Tibial nerve (tissue), 4 donors: ENCODE measurements at regions not wholly inside any gene's neighbourhood (a gene's known extent, or its start where the extent isn't known, plus 50 kb on each side); places are given as distances from the start of the nearest gene placed in this dataset.
"Not testable (repeated sequence)": the region's sequence is repeated elsewhere in the genome, so short reads cannot be mapped to it uniquely, and the experiment has no call there.

Experiments used
- DNase-seq, 2 donors: peaks; one replicate each; pipeline ENCODE4 v3.0.0-alpha.2; 2019; ENCODE audit warnings: low spot score in 2 of 2
- H3K27ac ChIP-seq, 4 donors: fragments of 200-600 bp; sonication (generic) in 3 of 4; one replicate each; pipeline ENCODE4 v1.5.1; 2017 to 2019; ENCODE audit warnings: mild to moderate bottlenecking in 1 of 4
- H3K27me3 ChIP-seq, 2 donors: fragments of 200-600 bp; sonication (generic) in 1 of 2; one replicate each; pipeline versions ENCODE4 v1.5.1 to v1.6.0; 2017 to 2019
- H3K36me3 ChIP-seq, 3 donors: fragments of 200-600 bp; sonication (generic); one replicate each; pipeline ENCODE4 v1.5.1; 2018 to 2019
- H3K4me1 ChIP-seq, 4 donors: fragments of 200-600 bp; sonication (generic) in 3 of 4; one replicate each; pipeline ENCODE4 v1.5.1; 2017 to 2019
- H3K4me3 ChIP-seq, 4 donors: fragments of 200-600 bp; sonication (generic) in 3 of 4; one replicate each; pipeline ENCODE4 v1.5.1; 2017 to 2019; ENCODE audit warnings: mild to moderate bottlenecking in 1 of 4, moderate library complexity in 1 of 4
- H3K9me3 ChIP-seq, 4 donors: fragments of 200-600 bp; sonication (generic) in 3 of 4; one replicate each; pipeline ENCODE4 v1.5.1; 2017 to 2019
- CTCF ChIP-seq, 5 experiments: fragments of 200-600 bp in 3 of 5; fragments of 450-650 bp in 2 of 5; sonication (generic) in 3 of 5; IDR thresholded peaks; one replicate each; pipeline ENCODE4 v1.5.1; 2016 to 2019; ENCODE audit warnings: antibody characterized with exemption in 5 of 5, mild to moderate bottlenecking in 3 of 5, moderate library complexity in 2 of 5
- EP300 ChIP-seq, 2 donors: sonication (generic); formaldehyde crosslinking; IDR thresholded peaks; one replicate each; pipeline ENCODE4 v1.6.1; 2017; ENCODE audit warnings: antibody characterized with exemption in 2 of 2, mild to moderate bottlenecking in 1 of 2
- POLR2A ChIP-seq, 2 donors: fragments of 450-650 bp; IDR thresholded peaks; one replicate each; pipeline ENCODE4 v1.6.1; 2017; ENCODE audit warnings: antibody characterized with exemption in 2 of 2, mild to moderate bottlenecking in 2 of 2, moderate library complexity in 2 of 2
- WGBS, 2 donors: methylation state at CpG; one replicate each; pipeline ENCODE4 v1.1.5; 2018; 5-methylcytosine and 5-hydroxymethylcytosine counted together

- peaks cover 0 to 5% (median 1%) of the 10 kb centered on the region in 4 donors for H3K9me3 ChIP-seq
- no peaks in the 10 kb centered on the region for H3K36me3 ChIP-seq
- peak overlapping the region in 3 of 4 donors; percentile 1 to 79 (median 31) for H3K27ac ChIP-seq
- H3K27me3 ChIP-seq: no peaks in the 10 kb centered on the region
- TF ChIP-seq CTCF (IDR thresholded peaks at IDR 0.05) (peak in 1 of 5 experiments; percentile 7), EP300 (IDR thresholded peaks at IDR 0.05) (peak; percentile 43 to 55), POLR2A (IDR thresholded peaks at IDR 0.05) (peak in 1 of 2 donors; percentile 29)
- DNase-seq: peak; percentile 80 to 95
- peak overlapping the region in 3 of 4 donors; percentile 45 to 77 (median 66) for H3K4me3 ChIP-seq
- WGBS, 2 donors: 16 to 39% methylated on average over 33 to 41 of the region's 44 CpGs
- peaks cover 0 to 16% (median 0%) of the 10 kb centered on the region in 4 donors for H3K4me1 ChIP-seq
Measured at GRCh38 chr7:63900394-63901203, 98.0 kb upstream of the ZNF722 start.

DNA sequence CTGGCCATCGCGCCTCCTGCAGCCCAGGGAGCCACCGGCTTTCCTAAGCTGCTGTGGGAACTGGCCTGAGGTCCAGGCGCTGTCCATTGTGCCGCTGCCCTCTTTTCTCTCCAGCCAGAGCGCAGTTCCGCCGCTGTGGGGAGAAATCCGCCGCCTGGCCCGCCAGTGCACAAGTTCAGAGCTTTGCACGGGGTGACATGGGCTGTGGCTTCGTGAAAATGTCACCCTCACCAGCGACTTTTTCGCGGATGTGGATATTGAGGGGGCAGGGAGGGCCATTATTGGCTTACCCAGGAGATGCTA lies 97.5 kb upstream of the ZNF722 start:
- H3K36me3 ChIP-seq, DNase-seq, H3K27me3 ChIP-seq, H3K9me3 ChIP-seq: not testable (repeated sequence)
- Histone ChIP-seq H3K4me1 (peaks cover 0 to 16% (median 0%) of the 10 kb centered on the region in 4 donors), H3K4me3 (peak overlapping the region in 3 of 4 donors; percentile 45 to 77 (median 66)), H3K27ac (peak overlapping the region in 2 of 4 donors; percentile 1 to 79)
- WGBS, 2 donors: 21 to 27% methylated on average over 6 to 16 of the region's 16 CpGs

GRCh38 chr7:63918986-63919385 lies 79.7 kb upstream of the ZNF722 start:
- TF ChIP-seq EP300 (IDR thresholded peaks at IDR 0.05) (no peak), CTCF (IDR thresholded peaks at IDR 0.05) (no peak), POLR2A (IDR thresholded peaks at IDR 0.05) (no peak)

DNA sequence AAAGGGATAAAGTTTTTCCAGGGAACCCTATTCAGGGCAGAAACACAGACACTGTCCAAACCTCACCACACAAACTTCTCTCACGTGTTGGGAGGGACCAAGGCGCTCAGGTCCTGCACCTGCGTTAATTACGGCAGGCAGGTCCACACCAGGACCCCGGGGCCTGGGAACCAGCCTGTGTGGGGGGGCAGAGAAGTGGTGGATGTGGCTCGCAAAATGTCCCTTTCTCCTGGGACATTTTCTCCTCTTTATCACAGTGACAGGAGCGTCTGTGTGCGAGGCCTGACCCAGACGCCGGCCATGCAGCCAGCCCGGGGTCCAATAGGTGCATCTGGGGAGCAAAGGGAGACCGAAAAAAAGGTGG lies 73.4 kb upstream of the ZNF722 start:
- Histone ChIP-seq H3K36me3 (no peaks in the 10 kb centered on the region), H3K27ac (peak overlapping the region in 3 of 4 donors; percentile 69 to 91 (median 85)), H3K4me3 (peak overlapping the region in 3 of 4 donors; percentile 52 to 72 (median 58)), H3K4me1 (peaks cover 0 to 17% (median 0%) of the 10 kb centered on the region in 4 donors), H3K27me3 (no peaks in the 10 kb centered on the region), H3K9me3 (peaks cover 0 to 3% (median 0%) of the 10 kb centered on the region in 4 donors)
- WGBS, 2 donors: 38 to 50% methylated on average over 12 of the region's 12 CpGs
- TF ChIP-seq POLR2A (IDR thresholded peaks at IDR 0.05): no peak
- TF ChIP-seq CTCF (IDR thresholded peaks at IDR 0.05): no peak
- TF ChIP-seq EP300 (IDR thresholded peaks at IDR 0.05): no peak
- no peak for DNase-seq

More at GRCh38 chr7:63918986-63919385, 79.7 kb upstream of the ZNF722 start:
- no peaks in the 10 kb centered on the region for H3K9me3 ChIP-seq
- no peaks in the 10 kb centered on the region for H3K4me1 ChIP-seq
- no peaks in the 10 kb centered on the region for H3K36me3 ChIP-seq
- no peak overlapping the region for H3K4me3 ChIP-seq
- 33 to 34% methylated on average over 2 of the region's 2 CpGs for WGBS, 2 donors
- no peak for DNase-seq
- H3K27me3 ChIP-seq: no peaks in the 10 kb centered on the region
- no peak overlapping the region for H3K27ac ChIP-seq

GRCh38 chr7:63925626-63926460 lies 72.8 kb upstream of the ZNF722 start:
- Histone ChIP-seq H3K4me3 (peak overlapping the region in 3 of 4 donors; percentile 52 to 72 (median 58)), H3K27ac (peak overlapping the region in 3 of 4 donors; percentile 69 to 91 (median 85)), H3K27me3 (no peaks in the 10 kb centered on the region), H3K9me3 (peaks cover 0 to 7% (median 0%) of the 10 kb centered on the region in 4 donors), H3K4me1 (peaks cover 0 to 17% (median 0%) of the 10 kb centered on the region in 4 donors), H3K36me3 (no peaks in the 10 kb centered on the region)
- DNase-seq: peak; percentile 70 to 83
- TF ChIP-seq POLR2A (IDR thresholded peaks at IDR 0.05) (no peak), EP300 (IDR thresholded peaks at IDR 0.05) (peak in 1 of 2 donors; percentile 50), CTCF (IDR thresholded peaks at IDR 0.05) (no peak)
- WGBS, 2 donors: 20 to 34% methylated on average over 45 to 47 of the region's 47 CpGs
